H1 (cell line): ENCODE measurements at regions not wholly inside any gene's neighbourhood (a gene's known extent, or its start where the extent isn't known, plus 50 kb on each side); places are given as distances from the start of the nearest gene placed in this dataset.

Experiments used
- CTCF ChIA-PET: fragments of 300-600 bp; sonication (Branson Sonifier 250); formaldehyde crosslinking; loops from one replicate; lab custom pipeline; 2021; ENCODE audit not compliant: partially characterized antibody; lab: Charles Lee
- POLR2A ChIA-PET: fragments of 300-600 bp; sonication (Branson Sonifier 250); formaldehyde crosslinking; loops from one replicate; lab custom pipeline; 2021; ENCODE audit warnings: inconsistent platforms; ENCODE audit not compliant: partially characterized antibody; lab: Charles Lee
- DNase-seq, 2 experiments: peaks; one replicate each; pipeline versions ENCODE4 v3.0.0 to v3.0.0-alpha.2; 2010 to 2022; ENCODE audit warnings: low spot score in 2 of 2, low read depth in 1 of 2, mixed read lengths in 1 of 2
- FAIRE-seq: peaks from 2 replicates; lab custom pipeline; 2011; peaks lifted over from hg19 to GRCh38; lab: Jason Lieb, UNC
- H2AFZ ChIP-seq: 2 replicates; pipeline ENCODE4 v1.8.1; 2012; ENCODE audit warnings: low read length, inconsistent platforms
- H2AK5ac ChIP-seq: 2 replicates; pipeline ENCODE4 v1.6.1; 2013; ENCODE audit warnings: low read depth, low read length
- H2BK120ac ChIP-seq: replicated peaks from 2 replicates; pipeline ENCODE3; 2013; ENCODE audit warnings: low read depth, low read length, inconsistent platforms
- H2BK12ac ChIP-seq: 2 replicates; pipeline ENCODE4 v1.6.1; 2013; ENCODE audit warnings: low read depth, low read length
- H2BK15ac ChIP-seq: 2 replicates; pipeline ENCODE4 v1.6.1; 2013; ENCODE audit warnings: low read length
- H2BK20ac ChIP-seq: 2 replicates; pipeline ENCODE4 v1.6.1; 2013; ENCODE audit warnings: low read length
- H2BK5ac ChIP-seq: 2 replicates; pipeline ENCODE4 v1.6.1; 2013; ENCODE audit warnings: low read depth, low read length
- H3K14ac ChIP-seq: 2 replicates; pipeline ENCODE4 v1.6.1; 2013; ENCODE audit warnings: inconsistent platforms; ENCODE audit not compliant: insufficient read length
- H3K18ac ChIP-seq: 2 replicates; pipeline ENCODE4 v1.6.1; 2013; ENCODE audit warnings: low read length; ENCODE audit errors: extremely low read depth
- H3K23ac ChIP-seq: 2 replicates; pipeline ENCODE4 v1.6.1; 2013; ENCODE audit warnings: inconsistent platforms; ENCODE audit not compliant: insufficient read length
- H3K23me2 ChIP-seq: 2 replicates; pipeline ENCODE4 v1.6.1; 2013; ENCODE audit warnings: low read depth, low read length
- H3K27ac ChIP-seq: 2 replicates; pipeline ENCODE4 v1.6.1; 2011; ENCODE audit warnings: low read depth, low read length, inconsistent platforms
- H3K27me3 ChIP-seq, 4 experiments: replicated peaks in 1 of 4; 1 replicate in 1 of 4; 2 replicates in 3 of 4; pipeline versions ENCODE4 v1.6.1 to v1.8.1; 2011 to 2013; ENCODE audit warnings: low read length in 3 of 4, mild to moderate bottlenecking in 3 of 4, inconsistent platforms in 2 of 4, mixed read lengths in 2 of 4, moderate library complexity in 1 of 4; ENCODE audit not compliant: control insufficient read depth in 3 of 4, insufficient read depth in 3 of 4; ENCODE audit errors: extremely low read depth in 1 of 4
- H3K36me3 ChIP-seq, 4 experiments: 2 replicates each; pipeline versions ENCODE4 v1.6.1 to v1.8.1; 2011 to 2013; ENCODE audit warnings: mild to moderate bottlenecking in 4 of 4, low read length in 3 of 4, moderate library complexity in 2 of 4, control low read depth in 1 of 4, inconsistent platforms in 1 of 4; ENCODE audit not compliant: insufficient read depth in 4 of 4, control insufficient read depth in 2 of 4
- H3K4ac ChIP-seq: replicated peaks from 2 replicates; pipeline ENCODE3; 2013; ENCODE audit warnings: low read length, low read depth, mixed read lengths, inconsistent platforms; ENCODE audit not compliant: insufficient read length
- H3K4me1 ChIP-seq, 4 experiments: replicated peaks in 1 of 4; 1 replicate in 1 of 4; 2 replicates in 3 of 4; pipeline versions ENCODE4 v1.6.1 to v1.8.1; 2011 to 2013; ENCODE audit warnings: low read length in 3 of 4, inconsistent platforms in 2 of 4, mixed read lengths in 1 of 4; ENCODE audit not compliant: insufficient read depth in 4 of 4, control insufficient read depth in 3 of 4
- H3K4me2 ChIP-seq, 2 experiments: 2 replicates each; pipeline versions ENCODE4 v1.6.1 to v1.8.1; 2011 to 2013; ENCODE audit warnings: low read depth in 2 of 2, low read length in 2 of 2, control low read depth in 1 of 2, inconsistent platforms in 1 of 2, mild to moderate bottlenecking in 1 of 2; ENCODE audit not compliant: insufficient read depth in 1 of 2
- H3K4me3 ChIP-seq, 4 experiments: fragments of 200-600, 300-600 bp in 1 of 4; sonication (generic), shearing (Covaris generic), sonication (Bioruptor Twin) in 1 of 4; 2 replicates each; pipeline versions ENCODE4 v1.5.1 to v1.8.1; 2011 to 2016; ENCODE audit warnings: low read length in 4 of 4, low read depth in 3 of 4, control low read depth in 2 of 4, inconsistent platforms in 2 of 4, mild to moderate bottlenecking in 2 of 4, mixed read lengths in 1 of 4, moderate library complexity in 1 of 4; ENCODE audit not compliant: insufficient read depth in 2 of 4; ENCODE audit errors: extremely low read depth in 1 of 4
- H3K56ac ChIP-seq: replicated peaks from 2 replicates; pipeline ENCODE3; 2013; ENCODE audit warnings: low read depth, mild to moderate bottlenecking, mixed read lengths, low read length, inconsistent platforms; ENCODE audit not compliant: insufficient read length
- H3K79me1 ChIP-seq: 2 replicates; pipeline ENCODE4 v1.6.1; 2013; ENCODE audit warnings: low read depth, low read length, control low read depth
- H3K79me2 ChIP-seq, 2 experiments: 2 replicates each; pipeline versions ENCODE4 v1.6.1 to v1.8.1; 2012 to 2013; ENCODE audit warnings: low read length in 2 of 2, mild to moderate bottlenecking in 2 of 2, inconsistent platforms in 1 of 2; ENCODE audit not compliant: insufficient read depth in 2 of 2, control insufficient read depth in 1 of 2
- H3K9ac ChIP-seq, 4 experiments: replicated peaks in 1 of 4; 1 replicate in 1 of 4; 2 replicates in 3 of 4; pipeline versions ENCODE4 v1.6.1 to v1.8.1; 2011 to 2013; ENCODE audit warnings: low read depth in 3 of 4, low read length in 3 of 4, control low read depth in 2 of 4, mild to moderate bottlenecking in 2 of 4, moderate library complexity in 2 of 4, inconsistent platforms in 1 of 4; ENCODE audit errors: extremely low read depth in 1 of 4
- H3K9me3 ChIP-seq, 2 experiments: 2 replicates each; pipeline versions ENCODE4 v1.6.1 to v1.8.1; 2012 to 2013; ENCODE audit warnings: mild to moderate bottlenecking in 2 of 2, moderate library complexity in 2 of 2, control low read depth in 1 of 2, inconsistent platforms in 1 of 2, low read depth in 1 of 2, low read length in 1 of 2, mixed read lengths in 1 of 2; ENCODE audit not compliant: insufficient read depth in 2 of 2
- H4K20me1 ChIP-seq, 2 experiments: replicated peaks in 1 of 2; 2 replicates each; pipeline versions ENCODE3 to v1.8.1; 2011 to 2013; ENCODE audit warnings: inconsistent platforms in 2 of 2, low read length in 2 of 2, mild to moderate bottlenecking in 1 of 2; ENCODE audit not compliant: insufficient read depth in 2 of 2, control insufficient read depth in 1 of 2
- H4K5ac ChIP-seq: 2 replicates; pipeline ENCODE4 v1.6.1; 2013; ENCODE audit warnings: low read length, low read depth, mixed read lengths, inconsistent platforms; ENCODE audit not compliant: insufficient read length
- H4K8ac ChIP-seq: 2 replicates; pipeline ENCODE4 v1.8.0; 2013; ENCODE audit warnings: mild to moderate bottlenecking, moderate library complexity, low read length, inconsistent platforms; ENCODE audit not compliant: insufficient read depth; ENCODE audit errors: extremely low read depth
- H4K91ac ChIP-seq: replicated peaks from 2 replicates; pipeline ENCODE3; 2013; ENCODE audit warnings: low read length, mixed read lengths, inconsistent platforms; ENCODE audit not compliant: insufficient read length
- BCL11A ChIP-seq, 2 experiments: IDR thresholded peaks; one replicate each; pipeline ENCODE4 v1.6.1; 2011; ENCODE audit warnings: low read depth in 2 of 2, low read length in 2 of 2, mild to moderate bottlenecking in 2 of 2
- WGBS, 2 experiments: shearing (Covaris generic) in 1 of 2; methylation state at CpG; one replicate each; pipeline versions ENCODE4 v1.1.6 to v1.1.7; 2013 to 2015; ENCODE audit warnings: low lambda C conversion rate in 2 of 2, mixed read lengths in 2 of 2, inconsistent platforms in 1 of 2, low coverage in 1 of 2, missing lambda C conversion rate in 1 of 2; ENCODE audit not compliant: insufficient replicate concordance in 2 of 2, insufficient coverage in 1 of 2, insufficient read length in 1 of 2; ENCODE audit errors: extremely low coverage in 1 of 2, missing lambda C conversion rate in 1 of 2; 5-methylcytosine and 5-hydroxymethylcytosine counted together

- H2AFZ ChIP-seq: no peak overlapping the region
- H2AK5ac ChIP-seq: no peak overlapping the region
- no peak overlapping the region for H3K27ac ChIP-seq
- H3K27me3 ChIP-seq: no peaks in the 10 kb centered on the region
- H3K4me1 ChIP-seq: peaks cover 0 to 6% (median 3%) of the 10 kb centered on the region in 4 experiments; a peak in 2 of 7 replicates
- no peaks in the 10 kb centered on the region for H3K36me3 ChIP-seq
- no peak overlapping the region for H3K18ac ChIP-seq
- DNase-seq (no peak), FAIRE-seq (no peak)
- no peaks in the 10 kb centered on the region for H3K79me2 ChIP-seq
- no peak overlapping the region for H3K4me3 ChIP-seq
- H3K9me3 ChIP-seq: no peaks in the 10 kb centered on the region
- no peak overlapping the region for H3K9ac ChIP-seq
- WGBS, 2 experiments: 85% methylated on average over 2 of the region's 2 CpGs; no CpG with 5 or more reads in 1 of the 2 experiments
- no peak overlapping the region for H3K23ac ChIP-seq
- no peak overlapping the region for H2BK120ac ChIP-seq
- no peaks in the 10 kb centered on the region for H4K20me1 ChIP-seq
- no peak overlapping the region for H3K4ac ChIP-seq
- no peaks in the 10 kb centered on the region for H3K79me1 ChIP-seq
- H2BK12ac ChIP-seq: no peak overlapping the region
- no peak overlapping the region for H3K14ac ChIP-seq
- H2BK20ac ChIP-seq: no peak overlapping the region
- no peak overlapping the region for H2BK15ac ChIP-seq
- no peaks in the 10 kb centered on the region for H3K23me2 ChIP-seq
- POLR2A ChIA-PET: no interaction called here
- no peak overlapping the region for H2BK5ac ChIP-seq
- H4K8ac ChIP-seq: no peak overlapping the region
- no peak overlapping the region for H3K4me2 ChIP-seq
- no peak overlapping the region for H4K91ac ChIP-seq
- no peak overlapping the region for H4K5ac ChIP-seq
- H3K56ac ChIP-seq: no peak overlapping the region
- CTCF ChIA-PET: interaction anchor here (1.0 kb wide), 1 partner anchor 8 kb away, joined by 4 read pairs; no protein-coding TSS in a partner anchor
- TF ChIP-seq BCL11A (IDR thresholded peaks at IDR 0.05; ENCODE audit: low read depth in 2 of 2, low read length in 2 of 2): no peak
These were observed 751.5 kb downstream of the MAT2B start for GRCh38 chr5:164256954-164257353.
